ENCODE measurements at regions not wholly inside any gene's neighbourhood (a gene's known extent, or its start where the extent isn't known, plus 50 kb on each side); places are given as distances from the start of the nearest gene placed in this dataset.

DNA sequence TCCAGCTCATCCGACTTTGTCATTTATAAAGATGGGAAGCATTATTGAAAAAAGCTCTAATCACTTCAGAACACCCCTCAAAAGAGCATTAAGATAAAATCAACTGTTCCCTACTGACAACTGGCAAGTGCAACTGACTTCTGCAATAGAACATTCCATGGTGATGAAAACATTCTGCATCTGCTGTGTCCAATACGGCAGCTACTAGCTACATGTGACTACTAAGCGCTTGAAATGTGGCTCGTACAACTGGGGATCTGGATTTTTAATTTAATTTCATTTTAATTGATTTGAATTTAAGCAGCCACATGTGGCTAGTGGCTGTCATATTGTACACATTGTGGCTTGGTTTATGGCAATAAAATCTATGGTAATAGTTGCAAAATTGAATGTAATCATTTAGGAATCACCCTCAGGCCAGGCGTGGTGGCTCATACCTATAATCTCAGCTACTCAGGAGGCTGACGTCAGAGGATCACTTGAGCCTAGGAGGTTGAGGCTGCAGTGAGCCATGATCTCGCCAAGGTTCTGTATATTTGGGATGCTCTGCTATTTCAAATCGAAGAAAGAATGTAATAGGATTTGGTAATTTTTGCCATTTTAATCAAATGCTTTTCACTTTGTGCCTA lies 390.3 kb downstream of the GABRB3 start:
- Mint-ChIP-seq H3K9me3 (ENCODE audit: unreplicated experiment) (peaks cover 14% of the 10 kb centered on the region), H3K36me3 (ENCODE audit: insufficient read depth, unreplicated experiment) (no peaks in the 10 kb centered on the region), H3K4me3 (ENCODE audit: unreplicated experiment) (no peak overlapping the region), H3K4me1 (ENCODE audit: low read depth, unreplicated experiment) (no peaks in the 10 kb centered on the region), H3K27me3 (ENCODE audit: insufficient read depth, unreplicated experiment) (peaks cover 7% of the 10 kb centered on the region), H3K27ac (ENCODE audit: unreplicated experiment) (no peak overlapping the region)
- no peak overlapping the region for H3K4me3 ChIP-seq (ENCODE audit: low read depth, low read length)
- no peaks in the 10 kb centered on the region for H3K27me3 ChIP-seq (replicated peaks; ENCODE audit: control insufficient read depth, insufficient read depth, low read length)
- no peak for DNase-seq
- intact Hi-C loops (cut with micrococcal nuclease; ENCODE audit: unreplicated experiment): no loop called here
- ChIA-PET POLR2A (no interaction called here), CTCF (no interaction called here)
- H3K9me3 ChIP-seq: no peaks in the 10 kb centered on the region
- H3K4me1 ChIP-seq: no peaks in the 10 kb centered on the region
- H3K36me3 ChIP-seq (ENCODE audit: control insufficient read depth, insufficient read depth, low read length): no peaks in the 10 kb centered on the region
- no TSS peak for BruUV-seq (replicated peaks)
- TF ChIP-seq, protein P1, sequence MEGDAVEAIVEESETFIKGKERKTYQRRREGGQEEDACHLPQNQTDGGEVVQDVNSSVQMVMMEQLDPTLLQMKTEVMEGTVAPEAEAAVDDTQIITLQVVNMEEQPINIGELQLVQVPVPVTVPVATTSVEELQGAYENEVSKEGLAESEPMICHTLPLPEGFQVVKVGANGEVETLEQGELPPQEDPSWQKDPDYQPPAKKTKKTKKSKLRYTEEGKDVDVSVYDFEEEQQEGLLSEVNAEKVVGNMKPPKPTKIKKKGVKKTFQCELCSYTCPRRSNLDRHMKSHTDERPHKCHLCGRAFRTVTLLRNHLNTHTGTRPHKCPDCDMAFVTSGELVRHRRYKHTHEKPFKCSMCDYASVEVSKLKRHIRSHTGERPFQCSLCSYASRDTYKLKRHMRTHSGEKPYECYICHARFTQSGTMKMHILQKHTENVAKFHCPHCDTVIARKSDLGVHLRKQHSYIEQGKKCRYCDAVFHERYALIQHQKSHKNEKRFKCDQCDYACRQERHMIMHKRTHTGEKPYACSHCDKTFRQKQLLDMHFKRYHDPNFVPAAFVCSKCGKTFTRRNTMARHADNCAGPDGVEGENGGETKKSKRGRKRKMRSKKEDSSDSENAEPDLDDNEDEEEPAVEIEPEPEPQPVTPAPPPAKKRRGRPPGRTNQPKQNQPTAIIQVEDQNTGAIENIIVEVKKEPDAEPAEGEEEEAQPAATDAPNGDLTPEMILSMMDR (IDR thresholded peaks at IDR 0.05; ENCODE audit: insufficient read depth in 1 of 2, low read depth in 1 of 2, low read length in 1 of 2, severe bottlenecking in 1 of 2, unreplicated experiment in 1 of 2): no peak

DNA sequence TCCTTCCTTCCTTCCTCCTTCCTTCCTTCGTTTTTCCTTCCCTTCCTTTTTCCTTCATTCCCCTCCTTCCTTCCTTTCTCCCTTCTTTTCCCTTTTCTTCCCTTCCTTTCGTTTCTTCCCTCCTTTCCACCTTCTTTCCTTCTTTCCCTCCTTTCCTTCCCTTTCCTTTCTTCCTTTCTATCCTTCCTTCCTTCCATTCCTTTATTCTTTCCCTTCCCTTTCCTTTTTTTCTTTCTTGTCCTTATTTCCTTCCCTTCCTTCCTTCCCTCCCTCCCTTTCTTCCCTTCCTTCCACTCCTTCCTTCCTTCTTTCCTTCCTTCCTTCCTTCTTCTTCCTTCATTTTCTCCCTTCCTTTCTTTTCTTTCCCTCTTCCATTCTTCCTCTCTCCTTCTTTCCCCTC lies 394.6 kb downstream of the GABRB3 start:
- H3K4me3 ChIP-seq (ENCODE audit: low read depth, low read length): no peak overlapping the region
- peaks cover 42% of the 10 kb centered on the region for H3K9me3 Mint-ChIP-seq (ENCODE audit: unreplicated experiment)
- no peak overlapping the region for H3K4me3 Mint-ChIP-seq (ENCODE audit: unreplicated experiment)
- H3K4me1 Mint-ChIP-seq (ENCODE audit: low read depth, unreplicated experiment): no peaks in the 10 kb centered on the region
- no peaks in the 10 kb centered on the region for H3K4me1 ChIP-seq
- TF ChIP-seq, protein P1 (IDR thresholded peaks at IDR 0.05; ENCODE audit: insufficient read depth in 1 of 2, low read depth in 1 of 2, low read length in 1 of 2, severe bottlenecking in 1 of 2, unreplicated experiment in 1 of 2): no peak
- DNase-seq: no peak
- H3K27me3 Mint-ChIP-seq (ENCODE audit: insufficient read depth, unreplicated experiment): peaks cover 5% of the 10 kb centered on the region
- H3K27ac Mint-ChIP-seq (ENCODE audit: unreplicated experiment): no peak overlapping the region
- ChIA-PET CTCF (no interaction called here), POLR2A (no interaction called here)
- 0 out of 2 replicates have a peak, but pooled peaks cover 8% of the 10 kb centered on the region for H3K9me3 ChIP-seq
- no peaks in the 10 kb centered on the region for H3K36me3 ChIP-seq (ENCODE audit: control insufficient read depth, insufficient read depth, low read length)
- no peaks in the 10 kb centered on the region for H3K27me3 ChIP-seq (replicated peaks; ENCODE audit: control insufficient read depth, insufficient read depth, low read length)
- intact Hi-C loops (cut with micrococcal nuclease; ENCODE audit: unreplicated experiment): no loop called here
- BruUV-seq (replicated peaks): no TSS peak
- H3K36me3 Mint-ChIP-seq (ENCODE audit: insufficient read depth, unreplicated experiment): no peaks in the 10 kb centered on the region

DNA sequence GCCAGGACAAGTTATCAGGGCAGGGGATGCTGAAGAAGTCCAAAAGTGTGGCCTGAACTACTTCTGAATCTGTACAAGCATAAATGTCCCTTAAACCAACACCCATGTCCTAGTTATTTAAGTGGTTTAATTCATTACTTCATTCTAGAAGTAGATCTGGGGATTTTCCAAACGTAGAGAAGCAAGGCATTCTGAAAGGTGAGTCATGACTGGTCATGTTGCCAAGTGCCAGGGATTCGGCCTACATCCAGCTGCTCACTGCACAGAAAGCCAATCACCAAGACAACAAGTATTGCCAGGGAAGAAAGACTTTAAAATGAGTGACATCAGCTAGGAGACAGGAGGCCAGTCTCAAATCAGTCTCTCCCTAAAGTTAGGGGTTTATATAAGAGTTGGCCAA lies 396.6 kb downstream of the GABRB3 start:
- Histone ChIP-seq H3K4me3 (ENCODE audit: low read depth, low read length) (no peak overlapping the region), H3K4me1 (no peaks in the 10 kb centered on the region), H3K36me3 (ENCODE audit: control insufficient read depth, insufficient read depth, low read length) (no peaks in the 10 kb centered on the region), H3K27me3 (replicated peaks; ENCODE audit: control insufficient read depth, insufficient read depth, low read length) (no peaks in the 10 kb centered on the region), H3K9me3 (0 out of 2 replicates have a peak, but pooled peaks cover 8% of the 10 kb centered on the region)
- intact Hi-C loops (cut with micrococcal nuclease; ENCODE audit: unreplicated experiment): no loop called here
- BruUV-seq (replicated peaks): no TSS peak
- H3K4me1 Mint-ChIP-seq (ENCODE audit: low read depth, unreplicated experiment): no peaks in the 10 kb centered on the region
- H3K27ac Mint-ChIP-seq (ENCODE audit: unreplicated experiment): no peak overlapping the region
- DNase-seq: no peak
- H3K9me3 Mint-ChIP-seq (ENCODE audit: unreplicated experiment): peaks cover 45% of the 10 kb centered on the region
- CTCF ChIA-PET: no interaction called here
- H3K4me3 Mint-ChIP-seq (ENCODE audit: unreplicated experiment): no peak overlapping the region
- H3K36me3 Mint-ChIP-seq (ENCODE audit: insufficient read depth, unreplicated experiment): no peaks in the 10 kb centered on the region
- no peaks in the 10 kb centered on the region for H3K27me3 Mint-ChIP-seq (ENCODE audit: insufficient read depth, unreplicated experiment)
- TF ChIP-seq, protein P1 (IDR thresholded peaks at IDR 0.05; ENCODE audit: insufficient read depth in 1 of 2, low read depth in 1 of 2, low read length in 1 of 2, severe bottlenecking in 1 of 2, unreplicated experiment in 1 of 2): no peak
- POLR2A ChIA-PET: no interaction called here

Measured in Caco-2 (cell line).